GM12865 (cell line): ENCODE measurements at regions not wholly inside any gene's neighbourhood (a gene's known extent, or its start where the extent isn't known, plus 50 kb on each side); places are given as distances from the start of the nearest gene placed in this dataset.

Experiments
- DNase-seq: peaks from one replicate; pipeline ENCODE4 v3.0.0; 2010; ENCODE audit warnings: low read depth
- H3K4me3 ChIP-seq: 2 replicates; pipeline ENCODE4 v1.5.1; 2011; ENCODE audit warnings: mild to moderate bottlenecking, low read depth, low read length, control low read depth
- CTCF ChIP-seq: IDR thresholded peaks from 2 replicates; pipeline ENCODE4 v1.5.1; 2011; ENCODE audit warnings: low read length, control low read depth, low read depth, inconsistent platforms; ENCODE audit not compliant: insufficient read depth; ENCODE audit errors: missing control alignments

- peak; percentile 13 for TF ChIP-seq CTCF
- peak; percentile 5 for DNase-seq
- H3K4me3 ChIP-seq: no peak overlapping the region
These were observed 729.3 kb upstream of the ACTRT1 start for GRCh38 chrX:128781506-128781905.

GRCh38 chrX:128780934-128781333 lies 728.7 kb upstream of the ACTRT1 start:
- TF ChIP-seq CTCF: no peak
- no peak for DNase-seq
- no peak overlapping the region for H3K4me3 ChIP-seq

- H3K4me3 ChIP-seq: no peak overlapping the region
- DNase-seq: no peak
- no peak for TF ChIP-seq CTCF
These were observed 717.3 kb upstream of the ACTRT1 start for GRCh38 chrX:128769495-128769894.

GRCh38 chrX:128759745-128760144 lies 707.5 kb upstream of the ACTRT1 start:
- DNase-seq: no peak
- no peak for TF ChIP-seq CTCF

GRCh38 chrX:128759177-128759576 lies 707.0 kb upstream of the ACTRT1 start:
- DNase-seq: no peak
- TF ChIP-seq CTCF: no peak
- H3K4me3 ChIP-seq: no peak overlapping the region

More at GRCh38 chrX:128759745-128760144, 707.5 kb upstream of the ACTRT1 start:
- H3K4me3 ChIP-seq: no peak overlapping the region

GRCh38 chrX:128754130-128754529 lies 701.9 kb upstream of the ACTRT1 start:
- TF ChIP-seq CTCF: no peak

GRCh38 chrX:128739539-128739938 lies 687.3 kb upstream of the ACTRT1 start:
- no peak for DNase-seq
- H3K4me3 ChIP-seq: no peak overlapping the region
- no peak for TF ChIP-seq CTCF

More at GRCh38 chrX:128754130-128754529, 701.9 kb upstream of the ACTRT1 start:
- no peak overlapping the region for H3K4me3 ChIP-seq
- DNase-seq: no peak
